Adipocyte (in vitro differentiated cells): ENCODE measurements at regions not wholly inside any gene's neighbourhood (a gene's known extent, or its start where the extent isn't known, plus 50 kb on each side); places are given as distances from the start of the nearest gene placed in this dataset.
"Not testable (repeated sequence)": the region's sequence is repeated elsewhere in the genome, so short reads cannot be mapped to it uniquely, and the experiment has no call there.

ENCODE experiments used
- DNase-seq: peaks from one replicate; pipeline ENCODE4 v3.0.0-alpha.2; 2015; ENCODE audit warnings: low read depth
- H3K27me3 ChIP-seq: replicated peaks from 2 replicates; pipeline ENCODE4 v1.7.0; 2013; ENCODE audit warnings: mild to moderate bottlenecking, low read length, moderate library complexity; ENCODE audit not compliant: control insufficient read depth, insufficient read depth
- H3K36me3 ChIP-seq: 2 replicates; pipeline ENCODE4 v1.7.0; 2013; ENCODE audit warnings: low read length, mild to moderate bottlenecking, moderate library complexity; ENCODE audit not compliant: control insufficient read depth, insufficient read depth, severe bottlenecking
- H3K4me1 ChIP-seq: 2 replicates; pipeline ENCODE4 v1.7.0; 2013; ENCODE audit warnings: mild to moderate bottlenecking, low read length, moderate library complexity; ENCODE audit not compliant: control insufficient read depth, insufficient read depth
- H3K4me3 ChIP-seq: 2 replicates; pipeline ENCODE4 v1.7.0; 2013; ENCODE audit warnings: mild to moderate bottlenecking, low read length, moderate library complexity
- H3K9ac ChIP-seq: 2 replicates; pipeline ENCODE4 v1.7.0; 2013; ENCODE audit warnings: mild to moderate bottlenecking, low read length, moderate library complexity
- H3K9me3 ChIP-seq: 2 replicates; pipeline ENCODE4 v1.7.0; 2013; ENCODE audit warnings: mild to moderate bottlenecking, low read length, moderate library complexity; ENCODE audit not compliant: control insufficient read depth

DNA sequence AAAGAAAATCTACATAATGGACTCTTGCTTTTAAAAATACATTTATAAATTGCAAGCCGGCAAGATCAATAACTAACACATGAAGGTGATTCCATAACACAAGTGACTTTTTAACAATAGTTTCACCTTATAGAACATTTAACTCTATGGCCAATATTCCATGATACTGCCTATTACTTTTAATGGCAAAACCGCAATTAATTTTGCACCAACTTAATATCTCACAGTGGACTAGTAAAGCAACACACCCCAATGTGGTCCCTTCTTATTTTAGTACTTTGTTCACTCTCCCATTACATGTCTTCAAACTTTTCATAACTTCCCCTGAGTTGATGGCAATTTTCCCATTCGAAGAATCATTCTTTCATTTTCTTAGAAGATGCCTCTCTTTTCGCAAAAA, 351.6 kb upstream of the F9 start:
- Histone ChIP-seq H3K9me3 (no peaks in the 10 kb centered on the region), H3K36me3 (no peaks in the 10 kb centered on the region), H3K9ac (no peak overlapping the region), H3K27me3 (no peaks in the 10 kb centered on the region), H3K4me1 (no peaks in the 10 kb centered on the region), H3K4me3 (no peak overlapping the region)
- no peak for DNase-seq

DNA sequence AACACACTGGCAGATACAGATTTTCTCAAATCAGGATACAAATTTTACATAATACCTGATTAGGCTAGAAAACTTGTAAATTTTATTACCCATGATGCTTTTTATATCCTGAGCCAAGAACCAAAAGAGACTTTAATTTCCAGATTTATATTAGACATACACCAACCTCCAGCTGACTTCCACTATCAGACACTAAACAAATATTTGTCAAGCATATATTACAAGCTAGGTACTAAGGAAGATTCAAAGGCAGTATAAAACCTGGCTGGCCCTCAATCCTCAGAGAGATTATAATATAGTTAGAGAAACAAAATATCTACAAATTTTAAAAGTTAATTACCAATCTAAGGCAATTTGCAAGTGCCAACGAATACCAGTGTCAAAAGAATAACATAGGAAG, 357.8 kb upstream of the F9 start:
- Histone ChIP-seq H3K36me3 (no peaks in the 10 kb centered on the region), H3K27me3 (no peaks in the 10 kb centered on the region), H3K4me3 (no peak overlapping the region), H3K9ac (no peak overlapping the region), H3K9me3 (no peaks in the 10 kb centered on the region), H3K4me1 (no peaks in the 10 kb centered on the region)
- DNase-seq, result no peak

DNA sequence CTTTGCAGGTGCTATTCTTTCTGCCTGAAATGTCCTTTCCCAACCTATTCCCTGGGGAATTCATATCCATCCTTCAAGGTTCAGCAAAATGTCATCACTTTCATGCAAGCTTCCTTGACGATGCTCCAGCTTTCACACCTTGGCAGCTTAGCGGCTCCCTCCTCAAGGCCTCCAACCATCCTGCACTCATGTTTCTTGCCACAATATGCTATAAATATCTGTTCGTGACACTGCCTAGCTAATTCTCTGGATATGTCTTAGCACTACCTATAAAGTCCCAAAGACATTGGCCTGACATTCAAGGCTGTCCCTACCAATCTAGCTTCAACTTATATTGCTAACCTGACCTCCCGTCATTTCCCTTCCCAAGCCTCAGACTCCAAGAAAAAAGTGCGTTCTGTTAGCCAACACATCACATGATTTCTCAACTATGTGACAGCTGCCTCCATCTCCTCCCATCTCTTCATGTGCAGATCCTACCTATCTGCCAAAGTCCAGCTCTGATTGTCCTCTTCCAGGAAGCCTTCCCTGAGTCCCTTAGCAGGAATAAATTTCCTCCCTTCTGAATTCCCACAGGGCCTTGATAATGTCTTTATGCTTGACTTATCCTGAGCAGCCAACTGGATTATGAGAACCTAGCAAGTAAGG, 359.9 kb upstream of the F9 start:
- Histone ChIP-seq H3K4me1 (no peaks in the 10 kb centered on the region), H3K9me3 (no peaks in the 10 kb centered on the region), H3K27me3 (no peaks in the 10 kb centered on the region), H3K4me3 (no peak overlapping the region), H3K36me3 (no peaks in the 10 kb centered on the region), H3K9ac (no peak overlapping the region)
- no peak for DNase-seq

- DNase-seq, result no peak
- Histone ChIP-seq H3K4me1 (no peaks in the 10 kb centered on the region), H3K9ac (no peak overlapping the region), H3K9me3 (no peaks in the 10 kb centered on the region), H3K4me3 (no peak overlapping the region), H3K36me3 (no peaks in the 10 kb centered on the region), H3K27me3 (no peaks in the 10 kb centered on the region)
Observed at GRCh38 chrX:139167282-139167681, 363.3 kb upstream of the F9 start.

DNA sequence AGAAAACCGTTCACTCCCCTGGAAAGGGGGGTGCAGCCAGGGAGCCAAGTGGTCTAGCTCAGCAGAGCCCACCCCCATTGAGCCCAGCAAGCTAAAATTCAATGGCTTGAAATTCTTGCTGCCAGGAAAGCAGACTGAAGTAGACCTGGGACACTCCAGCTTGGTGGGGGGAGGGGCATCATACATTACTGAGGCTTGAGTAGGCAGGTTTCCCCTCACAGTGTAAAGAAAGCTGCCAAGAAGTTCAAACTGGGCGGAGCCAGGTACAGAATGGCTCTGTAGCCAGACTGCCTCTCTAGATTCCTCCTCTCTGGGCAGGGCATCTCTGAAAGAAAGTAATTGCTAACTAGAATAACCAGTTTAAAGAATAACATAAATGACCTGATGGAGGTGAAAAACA, 372.3 kb upstream of the F9 start:
- no peaks in the 10 kb centered on the region for H3K27me3 ChIP-seq
- H3K4me1 ChIP-seq, result no peaks in the 10 kb centered on the region
- H3K9me3 ChIP-seq, result no peaks in the 10 kb centered on the region
- no peak overlapping the region for H3K4me3 ChIP-seq
- H3K9ac ChIP-seq, result no peak overlapping the region
- DNase-seq, result no peak
- no peaks in the 10 kb centered on the region for H3K36me3 ChIP-seq

GRCh38 chrX:139156356-139156755, 374.2 kb upstream of the F9 start:
- Histone ChIP-seq H3K36me3 (no peaks in the 10 kb centered on the region), H3K9me3 (no peaks in the 10 kb centered on the region), H3K9ac (no peak overlapping the region), H3K4me3 (no peak overlapping the region), H3K27me3 (no peaks in the 10 kb centered on the region), H3K4me1 (no peaks in the 10 kb centered on the region)
- no peak for DNase-seq

GRCh38 chrX:139146625-139147024, 383.9 kb upstream of the F9 start:
- not testable (repeated sequence) for H3K9ac ChIP-seq, H3K4me3 ChIP-seq, H3K9me3 ChIP-seq, H3K4me1 ChIP-seq, H3K36me3 ChIP-seq, DNase-seq
- H3K27me3 ChIP-seq, result peaks cover 12% of the 10 kb centered on the region

DNA sequence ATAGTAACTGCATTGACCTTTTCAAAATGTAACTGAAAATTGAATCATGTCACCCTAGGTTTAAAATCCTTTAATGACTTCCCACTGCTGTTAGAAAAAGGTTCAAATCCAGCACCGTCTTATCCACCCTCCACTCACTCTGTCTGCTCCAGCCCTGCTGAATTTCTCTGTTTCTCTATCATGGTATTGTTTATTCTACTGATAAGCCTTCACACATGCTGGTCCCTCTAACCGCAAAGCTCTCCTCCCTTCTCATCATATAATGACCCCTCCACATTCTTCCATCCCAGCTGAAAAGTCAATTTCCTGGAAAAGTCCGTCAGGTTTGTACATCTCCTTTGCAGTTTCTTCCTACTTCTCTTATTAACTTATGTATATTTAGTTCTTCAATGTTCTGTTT, 389.2 kb upstream of the F9 start:
- H3K4me3 ChIP-seq, result no peak overlapping the region
- no peak for DNase-seq
- no peaks in the 10 kb centered on the region for H3K4me1 ChIP-seq
- H3K9me3 ChIP-seq, result no peaks in the 10 kb centered on the region
- H3K9ac ChIP-seq, result no peak overlapping the region
- peaks cover 17% of the 10 kb centered on the region for H3K27me3 ChIP-seq
- H3K36me3 ChIP-seq, result no peaks in the 10 kb centered on the region

DNA sequence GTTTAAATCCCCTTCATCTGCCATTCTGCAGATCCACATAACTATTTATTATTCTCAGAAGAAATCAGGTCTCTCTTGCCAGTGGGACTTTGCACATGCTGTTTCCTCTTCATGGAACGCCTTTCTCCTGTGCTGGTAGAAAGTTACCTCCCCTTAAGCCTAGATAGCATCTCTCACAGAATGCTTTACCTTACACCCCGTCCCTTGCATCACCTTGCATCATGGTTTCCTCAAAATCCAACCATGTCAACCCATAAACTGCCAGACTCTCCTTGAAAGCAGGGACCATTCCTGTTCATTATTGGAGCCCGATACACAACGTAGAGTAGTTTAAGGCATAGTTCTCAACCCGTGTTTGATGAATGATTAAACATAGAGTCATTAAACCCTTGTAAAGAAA, 396.2 kb upstream of the F9 start:
- no peaks in the 10 kb centered on the region for H3K4me1 ChIP-seq
- H3K4me3 ChIP-seq, result no peak overlapping the region
- H3K27me3 ChIP-seq, result no peaks in the 10 kb centered on the region
- no peak overlapping the region for H3K9ac ChIP-seq
- H3K36me3 ChIP-seq, result no peaks in the 10 kb centered on the region
- H3K9me3 ChIP-seq, result no peaks in the 10 kb centered on the region
- DNase-seq, result no peak

- no peak overlapping the region for H3K4me3 ChIP-seq
- no peak for DNase-seq
- no peaks in the 10 kb centered on the region for H3K9me3 ChIP-seq
- no peaks in the 10 kb centered on the region for H3K4me1 ChIP-seq
- H3K27me3 ChIP-seq, result peaks cover 6% of the 10 kb centered on the region
- no peaks in the 10 kb centered on the region for H3K36me3 ChIP-seq
- H3K9ac ChIP-seq, result no peak overlapping the region
Observed at GRCh38 chrX:139126493-139126892, 404.0 kb upstream of the F9 start.

DNA sequence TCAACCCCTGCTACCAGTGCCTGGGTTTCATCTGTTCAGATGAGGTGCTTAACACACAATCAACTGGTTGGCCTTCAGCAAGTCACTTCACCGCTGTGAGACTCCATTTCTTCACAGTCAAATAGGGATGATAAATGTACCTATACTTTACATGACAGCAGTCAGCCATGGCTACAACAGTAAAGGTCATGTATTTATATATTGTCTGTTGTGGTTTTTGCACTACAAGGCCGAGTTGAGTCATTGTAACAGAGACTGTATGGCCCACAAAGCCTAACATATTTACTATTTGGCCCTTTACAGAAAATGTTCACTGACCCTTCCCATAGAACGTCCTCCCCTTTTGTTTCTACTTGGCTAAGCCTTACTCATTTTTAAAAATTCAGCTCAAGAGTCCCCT, 404.6 kb upstream of the F9 start:
- DNase-seq, result no peak
- H3K4me3 ChIP-seq, result no peak overlapping the region
- H3K4me1 ChIP-seq, result no peaks in the 10 kb centered on the region
- no peaks in the 10 kb centered on the region for H3K9me3 ChIP-seq
- H3K9ac ChIP-seq, result no peak overlapping the region
- peaks cover 6% of the 10 kb centered on the region for H3K27me3 ChIP-seq
- no peaks in the 10 kb centered on the region for H3K36me3 ChIP-seq

GRCh38 chrX:139121616-139122286, 408.8 kb upstream of the F9 start:
- Histone ChIP-seq H3K27me3 (peaks cover 6% of the 10 kb centered on the region), H3K9me3 (no peaks in the 10 kb centered on the region), H3K4me3 (no peak overlapping the region), H3K36me3 (no peaks in the 10 kb centered on the region), H3K4me1 (no peaks in the 10 kb centered on the region), H3K9ac (no peak overlapping the region)
- no peak for DNase-seq
